ENCODE measurements at regions not wholly inside any gene's neighbourhood (a gene's known extent, or its start where the extent isn't known, plus 50 kb on each side); places are given as distances from the start of the nearest gene placed in this dataset.

GRCh38 chr9:73543727-73544126, 392.1 kb downstream of the ANXA1 start:
- DNase-seq (ENCODE audit: low spot score): no peak
- no peak for TF ChIP-seq CTCF (IDR thresholded peaks at IDR 0.05; ENCODE audit: extremely low read depth, insufficient read depth, missing control alignments)
- in situ Hi-C loops (cut with MboI; ENCODE audit: low pct_unique_long_range_greater_than_20kb, low sequenced_read_pairs, unreplicated experiment): no loop called here

- in situ Hi-C loops (cut with MboI; ENCODE audit: low pct_unique_long_range_greater_than_20kb, low sequenced_read_pairs, unreplicated experiment): no loop called here
- TF ChIP-seq CTCF (IDR thresholded peaks at IDR 0.05; ENCODE audit: extremely low read depth, insufficient read depth, missing control alignments): no peak
- DNase-seq (ENCODE audit: low spot score): no peak
Measured at GRCh38 chr9:73548201-73548600, 396.5 kb downstream of the ANXA1 start.

- no peak for DNase-seq (ENCODE audit: low spot score)
- in situ Hi-C loops (cut with MboI; ENCODE audit: low pct_unique_long_range_greater_than_20kb, low sequenced_read_pairs, unreplicated experiment): no loop called here
- TF ChIP-seq CTCF (IDR thresholded peaks at IDR 0.05; ENCODE audit: extremely low read depth, insufficient read depth, missing control alignments): no peak
Measured at GRCh38 chr9:73549991-73550390, 398.3 kb downstream of the ANXA1 start.

- DNase-seq (ENCODE audit: low spot score): no peak
- no peak for TF ChIP-seq CTCF (IDR thresholded peaks at IDR 0.05; ENCODE audit: extremely low read depth, insufficient read depth, missing control alignments)
- in situ Hi-C loops (cut with MboI; ENCODE audit: low pct_unique_long_range_greater_than_20kb, low sequenced_read_pairs, unreplicated experiment): no loop called here
Measured at GRCh38 chr9:73553295-73553694, 401.6 kb downstream of the ANXA1 start.

- in situ Hi-C loops (cut with MboI; ENCODE audit: low pct_unique_long_range_greater_than_20kb, low sequenced_read_pairs, unreplicated experiment): no loop called here
- DNase-seq (ENCODE audit: low spot score): no peak
- no peak for TF ChIP-seq CTCF (IDR thresholded peaks at IDR 0.05; ENCODE audit: extremely low read depth, insufficient read depth, missing control alignments)
Measured at GRCh38 chr9:73558471-73558870, 406.8 kb downstream of the ANXA1 start.

- DNase-seq (ENCODE audit: low spot score): no peak
- in situ Hi-C loops (cut with MboI; ENCODE audit: low pct_unique_long_range_greater_than_20kb, low sequenced_read_pairs, unreplicated experiment): no loop called here
- no peak for TF ChIP-seq CTCF (IDR thresholded peaks at IDR 0.05; ENCODE audit: extremely low read depth, insufficient read depth, missing control alignments)
Measured at GRCh38 chr9:73565026-73565425, 413.4 kb downstream of the ANXA1 start.
